ENCODE measurements at regions not wholly inside any gene's neighbourhood (a gene's known extent, or its start where the extent isn't known, plus 50 kb on each side); places are given as distances from the start of the nearest gene placed in this dataset.
"Not testable (repeated sequence)": the region's sequence is repeated elsewhere in the genome, so short reads cannot be mapped to it uniquely, and the experiment has no call there.

DNA sequence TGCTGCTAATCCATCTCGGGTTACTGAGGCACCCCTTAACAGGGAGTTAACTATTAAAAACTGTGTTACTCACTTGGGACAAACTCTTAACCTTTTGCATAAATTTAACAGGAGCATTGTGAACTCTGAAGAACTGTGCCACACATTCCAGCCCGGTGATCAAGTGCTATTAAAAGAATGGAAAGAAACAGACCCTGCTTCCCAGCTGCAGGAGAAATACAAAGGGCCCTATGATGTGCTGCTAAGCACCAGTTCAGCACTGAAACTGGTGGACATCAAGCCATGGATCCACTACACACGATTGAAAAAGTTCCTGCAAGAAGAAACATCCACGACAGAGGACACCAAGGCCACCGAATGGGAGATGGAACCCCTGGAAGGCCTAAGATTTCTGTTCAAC is 114.7 kb upstream of the PLCL2 start:
- Histone ChIP-seq H3K27me3 (ENCODE audit: control insufficient read depth, insufficient read depth) (no peaks in the 10 kb centered on the region), H3K9me3 (ENCODE audit: control insufficient read depth, low read length) (no peaks in the 10 kb centered on the region), H3K4me3 (ENCODE audit: low read length) (no peak overlapping the region), H3K27ac (ENCODE audit: low read length) (peak overlapping the region; percentile 80), H3K4me1 (ENCODE audit: control insufficient read depth, insufficient read depth, low read length) (peaks cover 11% of the 10 kb centered on the region)
- ATAC-seq (peak; percentile 68 to 84), DNase-seq (no peak)
- intact Hi-C loops (cut with DNase I): no loop called here
- WGBS: 58% methylated on average over 5 of the region's 5 CpGs

DNA sequence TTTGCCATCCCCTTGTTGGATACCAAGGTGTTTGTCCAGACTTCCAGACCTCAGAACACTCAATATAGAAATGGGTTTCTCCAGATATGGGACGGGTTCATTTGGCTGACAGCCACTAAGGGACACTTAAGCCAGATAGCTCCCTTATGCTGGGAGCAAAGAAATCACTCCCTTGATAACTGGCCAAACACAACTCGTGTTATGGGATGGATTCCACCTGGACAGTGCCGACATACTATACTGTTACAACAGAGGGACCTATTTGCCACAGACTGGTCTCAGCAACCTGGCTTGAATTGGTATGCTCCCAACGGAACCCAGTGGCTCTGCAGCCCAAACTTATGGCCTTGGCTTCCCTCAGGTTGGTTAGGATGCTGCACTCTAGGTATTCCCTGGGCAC is 114.0 kb upstream of the PLCL2 start:
- ATAC-seq: no peak
- Histone ChIP-seq H3K4me3 (ENCODE audit: low read length) (no peak overlapping the region), H3K9me3 (ENCODE audit: control insufficient read depth, low read length) (no peaks in the 10 kb centered on the region), H3K27me3 (ENCODE audit: control insufficient read depth, insufficient read depth) (no peaks in the 10 kb centered on the region), H3K4me1 (ENCODE audit: control insufficient read depth, insufficient read depth, low read length) (peaks cover 11% of the 10 kb centered on the region), H3K27ac (ENCODE audit: low read length) (peak overlapping the region; percentile 93)
- no peak for DNase-seq
- 48% methylated on average over 4 of the region's 4 CpGs for WGBS
- intact Hi-C loops (cut with DNase I): no loop called here

DNA sequence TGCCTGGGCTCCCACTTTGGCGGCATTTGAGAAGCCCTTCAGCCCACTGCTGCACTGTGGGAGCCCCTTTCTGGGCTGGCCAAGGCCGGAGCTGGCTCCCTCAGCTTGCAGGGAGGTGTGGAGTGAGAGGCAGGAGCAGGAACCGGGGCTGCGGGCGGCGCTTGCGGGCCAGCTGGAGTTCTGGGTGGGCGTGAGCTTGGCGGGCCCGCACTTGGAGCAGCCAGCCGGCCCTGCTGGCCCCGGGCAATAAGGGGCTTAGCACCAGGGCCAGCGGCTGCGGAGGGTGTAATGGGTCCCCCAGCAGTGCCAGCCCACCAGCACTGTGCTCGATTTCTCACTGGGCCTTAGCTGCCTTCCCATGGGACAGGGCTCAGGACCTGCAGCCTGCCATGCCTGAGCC is 111.2 kb upstream of the PLCL2 start:
- intact Hi-C loops (cut with DNase I); DNase-seq; H3K9me3 ChIP-seq (ENCODE audit: control insufficient read depth, low read length); H3K4me3 ChIP-seq (ENCODE audit: low read length); ATAC-seq; H3K27me3 ChIP-seq (ENCODE audit: control insufficient read depth, insufficient read depth); H3K4me1 ChIP-seq (ENCODE audit: control insufficient read depth, insufficient read depth, low read length); H3K27ac ChIP-seq (ENCODE audit: low read length): not testable (repeated sequence)
- WGBS: 85% methylated on average over 15 of the region's 15 CpGs

DNA sequence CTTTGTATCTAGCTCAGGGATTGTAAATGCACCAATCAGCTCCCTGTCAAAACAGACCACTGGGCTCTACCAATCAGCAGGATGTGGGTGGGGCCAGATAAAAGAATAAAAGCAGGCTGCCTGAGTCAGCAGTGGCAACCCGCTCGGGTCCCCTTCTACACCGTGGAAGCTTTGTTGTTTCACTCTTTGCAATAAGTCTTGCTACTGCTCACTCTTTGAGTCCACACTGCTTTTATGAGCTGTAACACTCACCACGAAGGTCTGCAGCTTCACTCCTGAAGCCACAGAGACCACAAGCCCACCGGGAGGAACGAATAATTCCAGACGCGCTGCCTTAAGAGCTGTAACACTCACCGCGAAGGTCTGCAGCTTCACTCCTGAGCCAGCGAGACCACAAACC is 110.2 kb upstream of the PLCL2 start:
- DNase-seq; intact Hi-C loops (cut with DNase I); H3K4me3 ChIP-seq (ENCODE audit: low read length); ATAC-seq; H3K27ac ChIP-seq (ENCODE audit: low read length); H3K9me3 ChIP-seq (ENCODE audit: control insufficient read depth, low read length); H3K27me3 ChIP-seq (ENCODE audit: control insufficient read depth, insufficient read depth); H3K4me1 ChIP-seq (ENCODE audit: control insufficient read depth, insufficient read depth, low read length): not testable (repeated sequence)
- WGBS: 84% methylated on average over 11 of the region's 11 CpGs

DNA sequence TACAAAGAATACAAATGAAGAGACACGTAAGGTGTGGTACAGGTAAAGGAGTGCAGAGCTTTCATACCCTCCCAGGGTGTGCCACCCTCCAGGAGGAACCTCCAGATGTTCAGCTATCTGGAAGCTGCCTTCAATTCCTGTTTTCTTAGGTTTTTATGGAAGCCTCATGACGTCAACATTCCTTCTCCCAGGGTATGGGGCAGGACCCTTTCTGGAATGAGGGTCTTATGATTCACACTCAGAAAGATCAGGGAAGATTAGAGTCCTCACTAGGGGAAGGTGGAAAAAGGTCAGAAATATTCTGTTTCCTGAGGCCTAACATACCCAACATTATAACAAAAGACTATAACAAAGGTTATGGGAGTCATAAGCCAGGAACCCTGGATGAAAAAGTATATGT is 99.8 kb upstream of the PLCL2 start:
- Histone ChIP-seq H3K4me1 (ENCODE audit: control insufficient read depth, insufficient read depth, low read length) (peaks cover 5% of the 10 kb centered on the region), H3K27me3 (ENCODE audit: control insufficient read depth, insufficient read depth) (no peaks in the 10 kb centered on the region), H3K27ac (ENCODE audit: low read length) (no peak overlapping the region), H3K9me3 (ENCODE audit: control insufficient read depth, low read length) (no peaks in the 10 kb centered on the region), H3K4me3 (ENCODE audit: low read length) (no peak overlapping the region)
- ATAC-seq (no peak), DNase-seq (no peak)
- 79% methylated on average over 2 of the region's 2 CpGs for WGBS
- intact Hi-C loops (cut with DNase I): no loop called here

DNA sequence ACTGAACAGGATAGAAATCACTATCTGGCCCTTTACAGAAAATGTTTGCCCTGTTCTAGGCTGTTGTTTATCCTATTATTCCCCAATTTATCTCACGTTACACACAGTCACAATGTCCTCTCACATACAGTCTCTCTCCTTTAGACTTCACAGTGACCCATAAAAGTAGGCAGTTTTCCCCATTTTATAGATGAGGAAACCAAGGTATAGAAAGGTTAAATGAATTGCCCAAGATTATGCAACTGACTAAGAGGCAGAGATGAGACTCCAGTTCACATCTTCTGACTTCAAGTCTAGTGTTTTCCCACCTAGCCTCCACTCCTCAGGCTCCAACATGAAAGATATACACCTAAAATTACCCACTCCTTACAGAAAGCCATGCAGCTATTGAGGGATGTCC is 99.3 kb upstream of the PLCL2 start:
- 72% methylated on average over 1 of the region's 1 CpG for WGBS

DNA sequence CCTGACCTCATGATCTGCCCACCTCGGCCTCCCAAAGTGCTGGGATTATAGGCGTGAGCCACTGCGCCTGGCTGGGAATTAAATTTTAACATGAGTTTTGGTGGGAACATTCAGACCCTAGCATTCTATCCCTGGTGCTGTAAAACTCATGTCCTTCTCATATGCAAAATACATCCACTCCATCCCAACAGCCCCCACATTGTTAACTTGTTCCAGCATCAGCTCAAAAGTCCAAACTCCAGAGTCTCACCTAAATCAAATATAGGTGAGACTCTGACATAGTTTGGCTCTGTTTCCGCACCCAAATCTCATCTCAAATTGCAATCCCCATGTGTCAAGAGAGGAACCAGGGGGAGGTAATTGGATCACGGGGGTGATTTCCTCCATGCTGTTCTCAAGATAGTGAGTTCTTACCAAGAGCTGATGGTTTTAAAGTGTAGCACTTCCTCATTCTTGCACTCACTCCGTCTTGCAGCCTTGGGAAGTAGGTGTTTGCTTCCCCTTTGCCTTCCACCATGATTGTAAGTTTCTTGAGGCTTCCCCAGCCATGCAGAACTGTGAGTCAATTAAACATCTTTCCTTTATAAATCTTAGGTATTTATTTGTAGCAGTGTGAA is 96.2 kb upstream of the PLCL2 start:
- Histone ChIP-seq H3K4me1 (ENCODE audit: control insufficient read depth, insufficient read depth, low read length) (peaks cover 5% of the 10 kb centered on the region), H3K27ac (ENCODE audit: low read length) (no peak overlapping the region), H3K9me3 (ENCODE audit: control insufficient read depth, low read length) (no peaks in the 10 kb centered on the region), H3K4me3 (ENCODE audit: low read length) (no peak overlapping the region), H3K27me3 (ENCODE audit: control insufficient read depth, insufficient read depth) (no peaks in the 10 kb centered on the region)
- WGBS: 78% methylated on average over 6 of the region's 6 CpGs
- intact Hi-C loops (cut with DNase I): no loop called here
- no peak for ATAC-seq
- DNase-seq: no peak

More for the DNA sequence above, 99.3 kb upstream of the PLCL2 start:
- H3K27me3 ChIP-seq (ENCODE audit: control insufficient read depth, insufficient read depth): no peaks in the 10 kb centered on the region
- peaks cover 5% of the 10 kb centered on the region for H3K4me1 ChIP-seq (ENCODE audit: control insufficient read depth, insufficient read depth, low read length)
- no peaks in the 10 kb centered on the region for H3K9me3 ChIP-seq (ENCODE audit: control insufficient read depth, low read length)
- H3K4me3 ChIP-seq (ENCODE audit: low read length): no peak overlapping the region
- no peak overlapping the region for H3K27ac ChIP-seq (ENCODE audit: low read length)
- intact Hi-C loops (cut with DNase I): no loop called here
- no peak for DNase-seq
- ATAC-seq: no peak

DNA sequence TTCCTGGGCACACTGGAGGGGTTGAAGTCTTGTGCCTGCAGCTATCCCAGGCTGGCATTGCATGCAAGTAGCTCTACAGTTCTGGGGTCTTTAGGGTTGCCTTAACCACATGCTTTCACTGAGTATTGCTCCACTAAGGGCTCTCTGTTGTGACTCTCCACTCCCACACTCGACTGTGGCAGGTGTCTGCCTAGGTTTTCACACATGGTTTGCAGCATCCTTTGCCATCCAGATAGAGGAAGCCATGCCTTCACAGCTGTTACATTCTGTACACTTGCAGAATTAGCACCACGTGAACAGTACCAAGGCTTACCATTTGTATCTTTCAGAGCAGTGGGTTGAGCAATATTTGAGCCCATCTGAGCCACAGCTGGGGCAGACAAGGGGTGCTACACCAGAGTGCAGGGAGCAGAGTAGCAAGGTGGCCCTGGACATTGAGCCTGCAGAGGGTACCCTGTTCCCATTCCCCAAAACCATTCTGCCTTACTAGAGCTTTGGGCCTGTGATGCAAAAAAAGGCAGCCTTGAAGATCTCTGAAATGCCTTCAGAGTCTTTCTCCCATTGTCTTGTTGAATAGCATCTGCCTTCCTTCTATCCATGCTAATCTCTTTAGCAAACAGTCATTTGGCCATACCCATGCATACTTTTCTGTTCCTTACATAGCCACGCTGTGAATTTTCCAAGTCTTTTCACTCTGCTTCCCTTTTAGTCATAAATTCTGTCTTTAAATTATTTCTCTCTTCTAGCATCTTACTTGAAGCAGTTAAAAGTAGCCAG is 95.2 kb upstream of the PLCL2 start:
- DNase-seq: no peak
- H3K27ac ChIP-seq (ENCODE audit: low read length): no peak overlapping the region
- no peak for ATAC-seq
- H3K4me1 ChIP-seq (ENCODE audit: control insufficient read depth, insufficient read depth, low read length): peaks cover 5% of the 10 kb centered on the region
- WGBS: 77% methylated on average over 3 of the region's 3 CpGs
- intact Hi-C loops (cut with DNase I): no loop called here
- H3K27me3 ChIP-seq (ENCODE audit: control insufficient read depth, insufficient read depth): no peaks in the 10 kb centered on the region
- H3K4me3 ChIP-seq (ENCODE audit: low read length): no peak overlapping the region
- H3K9me3 ChIP-seq (ENCODE audit: control insufficient read depth, low read length): no peaks in the 10 kb centered on the region

DNA sequence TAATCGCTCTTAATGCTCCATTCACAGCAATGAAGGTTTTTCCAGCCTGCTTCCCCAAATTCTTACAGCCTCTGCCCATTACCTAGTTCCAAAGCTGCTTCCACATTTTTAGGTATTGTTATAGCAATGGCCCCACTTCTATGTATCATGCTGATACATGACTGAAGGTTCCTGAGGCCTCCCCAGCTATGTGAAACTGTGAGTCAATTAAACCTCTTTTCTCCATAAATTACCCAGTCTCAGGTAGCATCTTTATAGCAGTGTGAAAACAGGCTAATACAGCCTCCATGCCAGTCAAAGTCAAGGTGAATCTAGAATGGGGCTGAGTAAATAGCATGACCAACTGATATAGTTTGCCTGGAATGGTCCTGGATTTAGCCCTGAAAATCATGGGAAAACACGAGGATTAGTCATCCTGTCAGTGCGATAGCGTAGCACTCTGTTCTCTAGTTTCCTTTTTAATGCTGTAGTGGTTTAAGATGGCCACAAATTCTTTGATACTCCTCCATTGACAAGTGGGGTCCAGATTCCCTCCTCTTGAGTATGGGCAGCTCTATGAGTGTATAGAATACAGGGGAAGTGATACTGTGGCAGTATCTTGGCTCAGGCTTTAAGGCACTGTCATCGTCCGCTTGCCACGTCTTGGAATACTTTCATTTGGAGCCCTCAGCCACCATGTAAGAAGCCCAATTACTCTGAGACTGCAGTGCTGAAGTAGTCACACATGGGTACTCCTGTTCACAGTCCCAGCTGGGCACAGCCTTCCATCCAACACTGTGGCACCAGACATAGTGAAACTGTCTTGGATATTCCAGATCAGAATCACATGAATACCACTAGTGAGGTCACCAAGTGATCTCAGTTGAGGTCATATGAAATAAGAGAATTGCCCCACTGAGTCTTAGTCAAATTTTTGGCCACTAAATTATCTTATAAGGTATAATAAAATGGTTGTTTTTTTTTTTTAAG is 94.0 kb upstream of the PLCL2 start:
- Histone ChIP-seq H3K9me3 (ENCODE audit: control insufficient read depth, low read length) (no peaks in the 10 kb centered on the region), H3K4me1 (ENCODE audit: control insufficient read depth, insufficient read depth, low read length) (peaks cover 5% of the 10 kb centered on the region), H3K4me3 (ENCODE audit: low read length) (no peak overlapping the region), H3K27ac (ENCODE audit: low read length) (no peak overlapping the region), H3K27me3 (ENCODE audit: control insufficient read depth, insufficient read depth) (no peaks in the 10 kb centered on the region)
- no peak for ATAC-seq
- DNase-seq: no peak
- WGBS: 92% methylated on average over 7 of the region's 7 CpGs
- intact Hi-C loops (cut with DNase I): no loop called here

DNA sequence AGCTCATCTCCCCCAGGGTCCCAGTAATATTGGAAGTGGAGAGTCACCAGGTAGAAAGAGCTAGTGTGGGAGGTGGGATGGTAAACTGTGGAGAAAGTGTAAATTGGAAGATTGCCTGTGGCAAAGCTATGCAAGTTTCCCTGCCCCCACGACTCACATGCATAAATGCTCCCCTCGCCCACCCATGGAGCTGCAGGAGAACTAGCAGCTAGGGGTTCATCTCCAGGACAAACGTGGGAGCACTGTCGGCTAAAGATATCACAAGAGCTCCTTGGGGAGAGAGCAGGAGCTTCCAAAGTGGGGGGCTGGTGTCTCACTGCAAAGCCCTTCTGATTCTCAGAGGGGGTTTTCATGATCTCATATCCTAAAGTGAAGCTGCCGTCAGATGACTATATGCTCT is 91.4 kb upstream of the PLCL2 start:
- Histone ChIP-seq H3K27me3 (ENCODE audit: control insufficient read depth, insufficient read depth) (no peaks in the 10 kb centered on the region), H3K4me3 (ENCODE audit: low read length) (no peak overlapping the region), H3K4me1 (ENCODE audit: control insufficient read depth, insufficient read depth, low read length) (peaks cover 5% of the 10 kb centered on the region), H3K9me3 (ENCODE audit: control insufficient read depth, low read length) (no peaks in the 10 kb centered on the region), H3K27ac (ENCODE audit: low read length) (no peak overlapping the region)
- WGBS: 55% methylated on average over 5 of the region's 5 CpGs
- DNase-seq: no peak
- ATAC-seq: no peak
- intact Hi-C loops (cut with DNase I): no loop called here

DNA sequence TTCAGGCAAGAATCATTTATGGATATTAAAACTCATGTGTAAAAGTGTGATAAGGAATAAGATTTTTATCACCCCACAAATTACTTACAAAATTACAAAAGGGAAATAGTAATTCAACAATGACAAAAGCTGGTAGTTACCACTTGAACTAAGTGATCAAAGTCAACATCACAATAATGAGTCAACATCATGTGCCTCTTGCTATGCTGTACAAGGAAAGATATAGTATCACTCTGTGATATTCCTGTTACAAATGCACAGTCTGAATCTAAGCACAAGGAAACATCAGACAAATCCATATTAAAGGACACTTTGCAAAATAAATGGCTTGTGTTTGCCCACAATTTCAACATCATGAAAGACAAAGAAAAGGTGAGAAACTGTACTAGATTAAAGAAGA is 90.5 kb upstream of the PLCL2 start:
- no peaks in the 10 kb centered on the region for H3K27me3 ChIP-seq (ENCODE audit: control insufficient read depth, insufficient read depth)
- intact Hi-C loops (cut with DNase I): no loop called here
- ATAC-seq: no peak
- H3K4me1 ChIP-seq (ENCODE audit: control insufficient read depth, insufficient read depth, low read length): peaks cover 4% of the 10 kb centered on the region
- no peak overlapping the region for H3K27ac ChIP-seq (ENCODE audit: low read length)
- H3K4me3 ChIP-seq (ENCODE audit: low read length): no peak overlapping the region
- DNase-seq: no peak
- no peaks in the 10 kb centered on the region for H3K9me3 ChIP-seq (ENCODE audit: control insufficient read depth, low read length)
